ENCODE measurements at regions not wholly inside any gene's neighbourhood (a gene's known extent, or its start where the extent isn't known, plus 50 kb on each side); places are given as distances from the start of the nearest gene placed in this dataset.

DNA sequence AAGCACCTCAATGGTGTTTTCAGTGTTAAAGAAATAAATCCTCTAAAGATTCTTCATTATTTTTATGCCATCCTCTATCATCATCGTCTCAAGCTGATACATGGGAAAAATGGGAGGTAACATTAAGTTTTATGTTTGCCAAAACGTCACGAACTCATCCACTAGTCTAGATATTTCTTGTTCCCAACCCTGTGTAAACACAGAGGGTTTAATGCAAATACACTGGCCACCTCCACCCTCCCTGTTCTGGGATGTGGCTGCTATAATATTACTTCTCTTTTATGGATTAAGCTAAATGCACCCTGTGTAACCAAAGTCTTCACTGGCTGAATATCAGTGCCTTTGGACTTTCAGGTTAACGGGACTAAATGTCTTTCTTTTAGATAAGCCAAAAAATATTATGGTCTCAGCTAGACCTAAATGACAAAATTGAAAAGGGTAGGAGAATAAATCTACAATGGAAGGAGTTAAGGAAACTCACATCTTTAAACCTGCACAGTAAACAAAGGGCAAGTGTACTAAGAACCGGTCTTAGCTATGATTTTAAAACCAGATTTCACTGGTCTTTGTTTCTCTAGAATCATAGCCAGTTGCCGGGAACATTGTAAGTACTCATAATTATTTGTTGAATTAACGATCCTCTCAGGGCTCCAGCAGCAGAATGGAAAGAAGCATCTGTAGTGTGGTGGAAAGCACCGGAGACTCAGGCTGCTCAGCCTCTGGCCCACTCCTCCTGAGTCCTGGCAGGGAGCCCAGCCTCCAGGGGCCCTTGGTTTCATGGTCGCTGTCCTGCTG, 103.5 kb upstream of the NOCT start:
- TF ChIP-seq, protein P1, sequence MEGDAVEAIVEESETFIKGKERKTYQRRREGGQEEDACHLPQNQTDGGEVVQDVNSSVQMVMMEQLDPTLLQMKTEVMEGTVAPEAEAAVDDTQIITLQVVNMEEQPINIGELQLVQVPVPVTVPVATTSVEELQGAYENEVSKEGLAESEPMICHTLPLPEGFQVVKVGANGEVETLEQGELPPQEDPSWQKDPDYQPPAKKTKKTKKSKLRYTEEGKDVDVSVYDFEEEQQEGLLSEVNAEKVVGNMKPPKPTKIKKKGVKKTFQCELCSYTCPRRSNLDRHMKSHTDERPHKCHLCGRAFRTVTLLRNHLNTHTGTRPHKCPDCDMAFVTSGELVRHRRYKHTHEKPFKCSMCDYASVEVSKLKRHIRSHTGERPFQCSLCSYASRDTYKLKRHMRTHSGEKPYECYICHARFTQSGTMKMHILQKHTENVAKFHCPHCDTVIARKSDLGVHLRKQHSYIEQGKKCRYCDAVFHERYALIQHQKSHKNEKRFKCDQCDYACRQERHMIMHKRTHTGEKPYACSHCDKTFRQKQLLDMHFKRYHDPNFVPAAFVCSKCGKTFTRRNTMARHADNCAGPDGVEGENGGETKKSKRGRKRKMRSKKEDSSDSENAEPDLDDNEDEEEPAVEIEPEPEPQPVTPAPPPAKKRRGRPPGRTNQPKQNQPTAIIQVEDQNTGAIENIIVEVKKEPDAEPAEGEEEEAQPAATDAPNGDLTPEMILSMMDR (IDR thresholded peaks at IDR 0.05) = no peak
- no peak for TF ChIP-seq POLR2A (IDR thresholded peaks at IDR 0.05)

All from esophagus squamous epithelium (tissue), 4 donors.